Memory B cell (primary cell): ENCODE measurements at regions not wholly inside any gene's neighbourhood (a gene's known extent, or its start where the extent isn't known, plus 50 kb on each side); places are given as distances from the start of the nearest gene placed in this dataset.
A peak's percentile ranks its signal among the peaks of the same experiment; 100 is the strongest.

Experiments
- ATAC-seq: fragments of 150-1000 bp; cut with Tn5 transposase; 2 replicates; pipeline ENCODE4 v1.10.0; 2021; ENCODE audit warnings: low read depth, mild to moderate bottlenecking, moderate library complexity
- DNase-seq, 2 donors: peaks; one replicate each; pipeline ENCODE4 v3.0.0; 2022; ENCODE audit warnings: low spot score in 2 of 2
- H3K27ac Mint-ChIP-seq: one replicate; pipeline ENCODE4 v1.8.0; 2022; ENCODE audit warnings: mild to moderate bottlenecking, moderate library complexity, mixed read lengths
- H3K27me3 Mint-ChIP-seq: one replicate; pipeline ENCODE4 v1.8.0; 2022; ENCODE audit warnings: mixed read lengths
- H3K36me3 Mint-ChIP-seq: one replicate; pipeline ENCODE4 v1.8.0; 2022; ENCODE audit warnings: mild to moderate bottlenecking, mixed read lengths
- H3K4me1 Mint-ChIP-seq: one replicate; pipeline ENCODE4 v1.8.0; 2022; ENCODE audit warnings: mixed read lengths
- H3K4me3 Mint-ChIP-seq: one replicate; pipeline ENCODE4 v1.8.0; 2022; ENCODE audit warnings: mild to moderate bottlenecking, moderate library complexity, mixed read lengths
- H3K9me3 Mint-ChIP-seq: one replicate; pipeline ENCODE4 v1.8.0; 2022; ENCODE audit warnings: mixed read lengths

- no peak for ATAC-seq
- Mint-ChIP-seq H3K27ac (no peak overlapping the region), H3K4me1 (peaks cover 9% of the 10 kb centered on the region), H3K4me3 (no peak overlapping the region), H3K36me3 (peaks cover 3% of the 10 kb centered on the region), H3K9me3 (peaks cover 3% of the 10 kb centered on the region), H3K27me3 (no peaks in the 10 kb centered on the region)
- no peak for DNase-seq
Observed at GRCh38 chr2:43115881-43116280, 110.5 kb downstream of the ZFP36L2 start.

- H3K4me1 Mint-ChIP-seq: peaks cover 15% of the 10 kb centered on the region
- DNase-seq (no peak), ATAC-seq (no peak)
- peaks cover 3% of the 10 kb centered on the region for H3K9me3 Mint-ChIP-seq
- H3K27ac Mint-ChIP-seq: no peak overlapping the region
- H3K27me3 Mint-ChIP-seq: no peaks in the 10 kb centered on the region
- peaks cover 3% of the 10 kb centered on the region for H3K36me3 Mint-ChIP-seq
- no peak overlapping the region for H3K4me3 Mint-ChIP-seq
Observed at GRCh38 chr2:43114210-43114609, 112.2 kb downstream of the ZFP36L2 start.

- Mint-ChIP-seq H3K27ac (no peak overlapping the region), H3K4me1 (peaks cover 33% of the 10 kb centered on the region), H3K36me3 (no peaks in the 10 kb centered on the region), H3K4me3 (no peak overlapping the region), H3K27me3 (no peaks in the 10 kb centered on the region), H3K9me3 (no peaks in the 10 kb centered on the region)
- DNase-seq (no peak), ATAC-seq (no peak)
Observed at GRCh38 chr2:43111788-43112554, 114.4 kb downstream of the ZFP36L2 start.

- no peak for ATAC-seq
- DNase-seq: no peak
- H3K4me1 Mint-ChIP-seq: peaks cover 46% of the 10 kb centered on the region
- H3K36me3 Mint-ChIP-seq: no peaks in the 10 kb centered on the region
- no peak overlapping the region for H3K27ac Mint-ChIP-seq
- H3K4me3 Mint-ChIP-seq: no peak overlapping the region
- no peaks in the 10 kb centered on the region for H3K27me3 Mint-ChIP-seq
- H3K9me3 Mint-ChIP-seq: no peaks in the 10 kb centered on the region
Observed at GRCh38 chr2:43110442-43110871, 115.9 kb downstream of the ZFP36L2 start.

GRCh38 chr2:43109261-43109743, 117.1 kb downstream of the ZFP36L2 start:
- Mint-ChIP-seq H3K9me3 (no peaks in the 10 kb centered on the region), H3K4me3 (no peak overlapping the region), H3K36me3 (no peaks in the 10 kb centered on the region), H3K4me1 (peaks cover 41% of the 10 kb centered on the region), H3K27me3 (no peaks in the 10 kb centered on the region), H3K27ac (peak overlapping the region; percentile 84)
- no peak for ATAC-seq
- no peak for DNase-seq

- no peak for DNase-seq
- H3K36me3 Mint-ChIP-seq: no peaks in the 10 kb centered on the region
- ATAC-seq: peak; percentile 63
- H3K9me3 Mint-ChIP-seq: no peaks in the 10 kb centered on the region
- H3K4me3 Mint-ChIP-seq: peak overlapping the region; percentile 59
- no peaks in the 10 kb centered on the region for H3K27me3 Mint-ChIP-seq
- H3K27ac Mint-ChIP-seq: peak overlapping the region; percentile 86
- H3K4me1 Mint-ChIP-seq: peaks cover 37% of the 10 kb centered on the region
Observed at GRCh38 chr2:43107679-43108078, 118.7 kb downstream of the ZFP36L2 start.

- H3K36me3 Mint-ChIP-seq: no peaks in the 10 kb centered on the region
- peaks cover 37% of the 10 kb centered on the region for H3K4me1 Mint-ChIP-seq
- H3K9me3 Mint-ChIP-seq: no peaks in the 10 kb centered on the region
- peak overlapping the region; percentile 86 for H3K27ac Mint-ChIP-seq
- H3K27me3 Mint-ChIP-seq: no peaks in the 10 kb centered on the region
- peak; percentile 77 for ATAC-seq
- DNase-seq: peak; percentile 36 to 45
- H3K4me3 Mint-ChIP-seq: peak overlapping the region; percentile 38
Observed at GRCh38 chr2:43106559-43107527, 119.6 kb downstream of the ZFP36L2 start.

GRCh38 chr2:43105586-43106558, 120.5 kb downstream of the ZFP36L2 start:
- Mint-ChIP-seq H3K36me3 (no peaks in the 10 kb centered on the region), H3K4me3 (peak overlapping the region; percentile 62), H3K27me3 (no peaks in the 10 kb centered on the region), H3K27ac (peak overlapping the region; percentile 86), H3K9me3 (no peaks in the 10 kb centered on the region), H3K4me1 (peaks cover 37% of the 10 kb centered on the region)
- peak; percentile 65 for ATAC-seq
- DNase-seq: peak; percentile 52 to 55

- H3K27ac Mint-ChIP-seq: no peak overlapping the region
- DNase-seq (no peak), ATAC-seq (no peak)
- peaks cover 36% of the 10 kb centered on the region for H3K4me1 Mint-ChIP-seq
- no peaks in the 10 kb centered on the region for H3K36me3 Mint-ChIP-seq
- H3K9me3 Mint-ChIP-seq: no peaks in the 10 kb centered on the region
- H3K4me3 Mint-ChIP-seq: no peak overlapping the region
- H3K27me3 Mint-ChIP-seq: peaks cover 1% of the 10 kb centered on the region
Observed at GRCh38 chr2:43104763-43105162, 121.6 kb downstream of the ZFP36L2 start.

- ATAC-seq (no peak), DNase-seq (no peak)
- Mint-ChIP-seq H3K4me3 (no peak overlapping the region), H3K4me1 (peaks cover 30% of the 10 kb centered on the region), H3K27ac (no peak overlapping the region), H3K9me3 (no peaks in the 10 kb centered on the region), H3K27me3 (peaks cover 1% of the 10 kb centered on the region), H3K36me3 (no peaks in the 10 kb centered on the region)
Observed at GRCh38 chr2:43104106-43104505, 122.3 kb downstream of the ZFP36L2 start.

- H3K4me3 Mint-ChIP-seq: no peak overlapping the region
- H3K9me3 Mint-ChIP-seq: no peaks in the 10 kb centered on the region
- no peak overlapping the region for H3K27ac Mint-ChIP-seq
- H3K4me1 Mint-ChIP-seq: peaks cover 23% of the 10 kb centered on the region
- DNase-seq (no peak), ATAC-seq (no peak)
- H3K27me3 Mint-ChIP-seq: peaks cover 1% of the 10 kb centered on the region
- H3K36me3 Mint-ChIP-seq: no peaks in the 10 kb centered on the region
Observed at GRCh38 chr2:43103093-43103404, 123.4 kb downstream of the ZFP36L2 start.

GRCh38 chr2:43102366-43103092, 123.9 kb downstream of the ZFP36L2 start:
- ATAC-seq (no peak), DNase-seq (no peak)
- Mint-ChIP-seq H3K27me3 (peaks cover 1% of the 10 kb centered on the region), H3K4me1 (peaks cover 24% of the 10 kb centered on the region), H3K36me3 (no peaks in the 10 kb centered on the region), H3K9me3 (no peaks in the 10 kb centered on the region), H3K27ac (no peak overlapping the region), H3K4me3 (no peak overlapping the region)

- Mint-ChIP-seq H3K27ac (no peak overlapping the region), H3K9me3 (no peaks in the 10 kb centered on the region), H3K27me3 (peaks cover 1% of the 10 kb centered on the region), H3K4me1 (peaks cover 22% of the 10 kb centered on the region), H3K36me3 (peaks cover 3% of the 10 kb centered on the region), H3K4me3 (peak overlapping the region; percentile 29)
- DNase-seq (no peak), ATAC-seq (no peak)
Observed at GRCh38 chr2:43101751-43102150, 124.7 kb downstream of the ZFP36L2 start.
